VCaP (cell line): ENCODE measurements at regions not wholly inside any gene's neighbourhood (a gene's known extent, or its start where the extent isn't known, plus 50 kb on each side); places are given as distances from the start of the nearest gene placed in this dataset.

Source experiments
- H3K27ac ChIP-seq: fragments of 450-650 bp; 2 replicates; pipeline ENCODE4 v1.5.1; 2017
- CTCF ChIP-seq: fragments of 450-650 bp; conservative IDR thresholded peaks from 2 replicates; pipeline ENCODE4 v1.5.1; 2017; ENCODE audit warnings: mild to moderate bottlenecking, moderate library complexity

GRCh38 chr17:71363661-71364060 is 757.2 kb upstream of the SOX9 start:
- H3K27ac ChIP-seq = no peak overlapping the region
- no peak for TF ChIP-seq CTCF

- H3K27ac ChIP-seq = no peak overlapping the region
- TF ChIP-seq CTCF = no peak
These were observed 749.0 kb upstream of the SOX9 start for GRCh38 chr17:71371809-71372208.

GRCh38 chr17:71375948-71376347 is 744.9 kb upstream of the SOX9 start:
- no peak for TF ChIP-seq CTCF
- no peak overlapping the region for H3K27ac ChIP-seq

- no peak for TF ChIP-seq CTCF
- H3K27ac ChIP-seq = no peak overlapping the region
These were observed 743.9 kb upstream of the SOX9 start for GRCh38 chr17:71376933-71377332.

- H3K27ac ChIP-seq = no peak overlapping the region
- no peak for TF ChIP-seq CTCF
These were observed 742.8 kb upstream of the SOX9 start for GRCh38 chr17:71378036-71378435.

- no peak for TF ChIP-seq CTCF
- H3K27ac ChIP-seq = no peak overlapping the region
These were observed 742.1 kb upstream of the SOX9 start for GRCh38 chr17:71378741-71379140.

GRCh38 chr17:71379512-71379911 is 741.3 kb upstream of the SOX9 start:
- TF ChIP-seq CTCF = no peak
- H3K27ac ChIP-seq = no peak overlapping the region

GRCh38 chr17:71380535-71380934 is 740.3 kb upstream of the SOX9 start:
- no peak overlapping the region for H3K27ac ChIP-seq

More at GRCh38 chr17:71380535-71380934, 740.3 kb upstream of the SOX9 start:
- TF ChIP-seq CTCF = no peak
